RWPE1 (cell line): ENCODE measurements at regions not wholly inside any gene's neighbourhood (a gene's known extent, or its start where the extent isn't known, plus 50 kb on each side); places are given as distances from the start of the nearest gene placed in this dataset.
A peak's percentile ranks its signal among the peaks of the same experiment; 100 is the strongest.
"Not testable (repeated sequence)": the region's sequence is repeated elsewhere in the genome, so short reads cannot be mapped to it uniquely, and the experiment has no call there.

Experiments used
- CTCF ChIA-PET: fragments of 350-600 bp; sonication (Branson Sonifier 250); formaldehyde crosslinking; extraction: SDS; loops from one replicate; lab custom pipeline; 2021; lab: Yijun Ruan, JAX
- POLR2A ChIA-PET: fragments of 400-600 bp; formaldehyde crosslinking; extraction: SDS; loops from one replicate; lab custom pipeline; 2020; ENCODE audit warnings: antibody characterized with exemption; ENCODE audit not compliant: low non-redundant PET; lab: Yijun Ruan, JAX
- DNase-seq: peaks from one replicate; pipeline ENCODE4 v3.0.0; 2012; ENCODE audit warnings: low spot score
- H3K27ac ChIP-seq: fragments of 450-650 bp; 2 replicates; pipeline ENCODE4 v1.5.1; 2017
- CTCF ChIP-seq: fragments of 450-650 bp; conservative IDR thresholded peaks from 2 replicates; pipeline ENCODE4 v1.5.1; 2017; ENCODE audit warnings: low read depth, mild to moderate bottlenecking

- peak overlapping the region; percentile 95 for H3K27ac ChIP-seq
- peak; percentile 69 for DNase-seq
- no peak for TF ChIP-seq CTCF
- ChIA-PET POLR2A (no interaction called here), CTCF (interaction anchor here (0.7 kb wide), 2 partner anchors 263 to 609 kb away, joined by 3 to 4 read pairs; partner anchors contain the start of gene KANSL1)
Observed at GRCh38 chr17:45584092-45585036, 93.8 kb upstream of the PLEKHM1 start.

GRCh38 chr17:45585037-45585733, 94.7 kb upstream of the PLEKHM1 start:
- H3K27ac ChIP-seq = peak overlapping the region; percentile 95
- DNase-seq = not testable (repeated sequence)
- CTCF ChIA-PET = interaction anchor here (0.5 kb wide), 1 partner anchor 417 kb away, joined by 6 read pairs; no protein-coding TSS in a partner anchor
- POLR2A ChIA-PET = interaction anchor here (0.9 kb wide), 1 partner anchor 154 kb away, joined by 4 read pairs; no protein-coding TSS in a partner anchor

- POLR2A ChIA-PET = interaction anchor here (0.7 to 0.9 kb wide), 2 partner anchors 149 to 154 kb away, joined by 3 to 4 read pairs; no protein-coding TSS in a partner anchor
- TF ChIP-seq CTCF = peak; percentile 42
- peak overlapping the region; percentile 95 for H3K27ac ChIP-seq
- DNase-seq = not testable (repeated sequence)
- CTCF ChIA-PET = interaction anchor here (0.5 to 0.7 kb wide), 2 partner anchors 265 to 416 kb away, joined by 3 to 6 read pairs; no protein-coding TSS in a partner anchor
Observed at GRCh38 chr17:45585794-45586650, 95.5 kb upstream of the PLEKHM1 start.

GRCh38 chr17:45586651-45586934, 96.1 kb upstream of the PLEKHM1 start:
- POLR2A ChIA-PET = interaction anchor here (0.7 kb wide), 1 partner anchor 150 kb away, joined by 3 read pairs; no protein-coding TSS in a partner anchor
- H3K27ac ChIP-seq = peak overlapping the region; percentile 95
- CTCF ChIA-PET = interaction anchor here (0.7 kb wide), 1 partner anchor 264 kb away, joined by 3 read pairs; no protein-coding TSS in a partner anchor
- DNase-seq = not testable (repeated sequence)

- peak; percentile 83 for TF ChIP-seq CTCF
- POLR2A ChIA-PET, H3K27ac ChIP-seq: not testable (repeated sequence)
- CTCF ChIA-PET = interaction anchor here (0.6 to 1.0 kb wide), 2 partner anchors 145 to 162 kb away, joined by 3 to 5 read pairs; no protein-coding TSS in a partner anchor
- peak; percentile 51 for DNase-seq
Observed at GRCh38 chr17:45592433-45592923, 102.0 kb upstream of the PLEKHM1 start.

GRCh38 chr17:45596347-45596746, 105.8 kb upstream of the PLEKHM1 start:
- CTCF ChIA-PET, H3K27ac ChIP-seq, DNase-seq, POLR2A ChIA-PET: not testable (repeated sequence)

- CTCF ChIA-PET = not testable (repeated sequence)
Observed at GRCh38 chr17:45600052-45601012, 109.8 kb upstream of the PLEKHM1 start.

GRCh38 chr17:45601013-45601412, 110.5 kb upstream of the PLEKHM1 start:
- H3K27ac ChIP-seq, POLR2A ChIA-PET, DNase-seq, CTCF ChIA-PET: not testable (repeated sequence)

More at GRCh38 chr17:45600052-45601012, 109.8 kb upstream of the PLEKHM1 start:
- DNase-seq, H3K27ac ChIP-seq, POLR2A ChIA-PET: not testable (repeated sequence)

- CTCF ChIA-PET, POLR2A ChIA-PET, H3K27ac ChIP-seq, DNase-seq: not testable (repeated sequence)
Observed at GRCh38 chr17:45601605-45602539, 111.4 kb upstream of the PLEKHM1 start.

- CTCF ChIA-PET, POLR2A ChIA-PET, DNase-seq, H3K27ac ChIP-seq: not testable (repeated sequence)
Observed at GRCh38 chr17:45605751-45606150, 115.2 kb upstream of the PLEKHM1 start.
